Naive thymus-derived CD4-positive, alpha-beta T cell (primary cell): ENCODE measurements at regions not wholly inside any gene's neighbourhood (a gene's known extent, or its start where the extent isn't known, plus 50 kb on each side); places are given as distances from the start of the nearest gene placed in this dataset.

Experiments used
- ATAC-seq: fragments of 150-1000 bp; cut with Tn5 transposase; 2 replicates; pipeline ENCODE4 v1.10.0; 2021; ENCODE audit warnings: mild to moderate bottlenecking, moderate library complexity
- CTCF ChIA-PET: fragments of 350-600 bp; sonication (Branson Sonifier 250); formaldehyde crosslinking; loops from one replicate; lab custom pipeline; 2021; ENCODE audit warnings: antibody characterized with exemption; lab: Charles Lee
- POLR2A ChIA-PET: fragments of 350-600 bp; sonication (Branson Sonifier 250); formaldehyde crosslinking; loops from one replicate; lab custom pipeline; 2021; ENCODE audit warnings: antibody characterized with exemption, inconsistent platforms; lab: Charles Lee
- DNase-seq, 9 donors: peaks; one replicate each; pipeline versions ENCODE4 v3.0.0 to v3.0.0-alpha.2; 2020 to 2022; ENCODE audit warnings: mixed read lengths in 1 of 9
- H3K27ac ChIP-seq: one replicate; pipeline ENCODE4 v1.7.0; 2013; ENCODE audit warnings: mild to moderate bottlenecking, low read depth, low read length, moderate library complexity
- H3K27me3 ChIP-seq, 2 donors: one replicate each; pipeline ENCODE4 v1.7.0; 2013; ENCODE audit warnings: low read length in 2 of 2, mild to moderate bottlenecking in 2 of 2, moderate library complexity in 2 of 2; ENCODE audit not compliant: control insufficient read depth in 2 of 2, insufficient read depth in 2 of 2
- H3K36me3 ChIP-seq, 3 experiments: 1 replicate in 2 of 3; 2 replicates in 1 of 3; pipeline ENCODE4 v1.7.0; 2013; ENCODE audit warnings: low read length in 3 of 3, mild to moderate bottlenecking in 3 of 3, moderate library complexity in 1 of 3; ENCODE audit not compliant: insufficient read depth in 3 of 3, control insufficient read depth in 2 of 3
- H3K4me1 ChIP-seq, 2 donors: one replicate each; pipeline ENCODE4 v1.7.0; 2013; ENCODE audit warnings: low read length in 2 of 2, mild to moderate bottlenecking in 2 of 2, moderate library complexity in 1 of 2; ENCODE audit not compliant: control insufficient read depth in 2 of 2, insufficient read depth in 2 of 2
- H3K4me3 ChIP-seq: 2 replicates; pipeline ENCODE4 v1.7.0; 2013; ENCODE audit warnings: mild to moderate bottlenecking, low read length
- H3K9me3 ChIP-seq, 3 experiments: 1 replicate in 2 of 3; 2 replicates in 1 of 3; pipeline ENCODE4 v1.7.0; 2013; ENCODE audit warnings: low read length in 3 of 3; ENCODE audit not compliant: control insufficient read depth in 2 of 3
- H3K27ac Mint-ChIP-seq, 9 donors: one replicate each; pipeline ENCODE4 v1.8.0; 2020 to 2022; ENCODE audit warnings: mixed read lengths in 9 of 9, mild to moderate bottlenecking in 8 of 9, moderate library complexity in 5 of 9, inconsistent platforms in 2 of 9
- H3K27me3 Mint-ChIP-seq, 5 donors: one replicate each; pipeline ENCODE4 v1.8.0; 2021 to 2022; ENCODE audit warnings: mixed read lengths in 5 of 5, mild to moderate bottlenecking in 1 of 5
- H3K36me3 Mint-ChIP-seq, 5 donors: one replicate each; pipeline ENCODE4 v1.8.0; 2020 to 2022; ENCODE audit warnings: mixed read lengths in 5 of 5, mild to moderate bottlenecking in 3 of 5, inconsistent platforms in 1 of 5
- H3K4me1 Mint-ChIP-seq, 7 donors: one replicate each; pipeline ENCODE4 v1.8.0; 2020 to 2022; ENCODE audit warnings: mixed read lengths in 7 of 7, mild to moderate bottlenecking in 3 of 7, inconsistent platforms in 1 of 7
- H3K4me3 Mint-ChIP-seq, 10 donors: one replicate each; pipeline ENCODE4 v1.8.0; 2020 to 2022; ENCODE audit warnings: mild to moderate bottlenecking in 10 of 10, mixed read lengths in 10 of 10, moderate library complexity in 6 of 10, inconsistent platforms in 2 of 10
- H3K9me3 Mint-ChIP-seq, 11 donors: one replicate each; pipeline ENCODE4 v1.8.0; 2020 to 2022; ENCODE audit warnings: mixed read lengths in 11 of 11, mild to moderate bottlenecking in 4 of 11, inconsistent platforms in 1 of 11, moderate library complexity in 1 of 11
- intact Hi-C, 2 donors: fragments of 100-400 bp; cut with micrococcal nuclease; formaldehyde crosslinking; loops; one replicate each; pipeline ENCODE4 v1.15.1; 2023

- Mint-ChIP-seq H3K27ac (no peak overlapping the region), H3K4me3 (no peak overlapping the region), H3K27me3 (peaks cover 5 to 35% (median 15%) of the 10 kb centered on the region in 5 donors), H3K9me3 (peaks cover 0 to 5% (median 0%) of the 10 kb centered on the region in 11 donors), H3K4me1 (peaks cover 0 to 1% (median 0%) of the 10 kb centered on the region in 7 donors), H3K36me3 (peaks cover 0 to 4% (median 0%) of the 10 kb centered on the region in 5 donors)
- no peaks in the 10 kb centered on the region for H3K9me3 ChIP-seq
- H3K27me3 ChIP-seq = no peaks in the 10 kb centered on the region
- ChIA-PET POLR2A (no interaction called here), CTCF (no interaction called here)
- intact Hi-C loops = no loop called here
- no peaks in the 10 kb centered on the region for H3K36me3 ChIP-seq
- DNase-seq (no peak), ATAC-seq (no peak)
- no peaks in the 10 kb centered on the region for H3K4me1 ChIP-seq
- no peak overlapping the region for H3K4me3 ChIP-seq
- H3K27ac ChIP-seq = no peak overlapping the region
Measured at GRCh38 chr17:36773039-36773438, 164.2 kb upstream of the LHX1 start.

- H3K4me3 ChIP-seq = no peak overlapping the region
- H3K4me1 ChIP-seq = no peaks in the 10 kb centered on the region
- H3K27me3 Mint-ChIP-seq = peaks cover 25 to 46% (median 30%) of the 10 kb centered on the region in 5 donors
- peak overlapping the region in 1 of 9 donors; percentile 36 for H3K27ac Mint-ChIP-seq
- H3K4me3 Mint-ChIP-seq = no peak overlapping the region
- ATAC-seq (no peak), DNase-seq (no peak)
- no peaks in the 10 kb centered on the region for H3K9me3 ChIP-seq
- no peaks in the 10 kb centered on the region for H3K27me3 ChIP-seq
- peaks cover 0 to 4% (median 0%) of the 10 kb centered on the region in 5 donors for H3K36me3 Mint-ChIP-seq
- no peaks in the 10 kb centered on the region for H3K36me3 ChIP-seq
- H3K9me3 Mint-ChIP-seq = peaks cover 0 to 5% (median 0%) of the 10 kb centered on the region in 11 donors
- H3K27ac ChIP-seq = no peak overlapping the region
- intact Hi-C loops = no loop called here
- POLR2A ChIA-PET = no interaction called here
- CTCF ChIA-PET = no interaction called here
- peaks cover 0 to 1% (median 0%) of the 10 kb centered on the region in 7 donors for H3K4me1 Mint-ChIP-seq
Measured at GRCh38 chr17:36777118-36777517, 160.2 kb upstream of the LHX1 start.

GRCh38 chr17:36778448-36778847, 158.8 kb upstream of the LHX1 start:
- H3K9me3 ChIP-seq = no peaks in the 10 kb centered on the region
- Mint-ChIP-seq H3K27ac (no peak overlapping the region), H3K36me3 (peaks cover 0 to 4% (median 0%) of the 10 kb centered on the region in 5 donors), H3K27me3 (peaks cover 14 to 46% (median 36%) of the 10 kb centered on the region in 5 donors), H3K9me3 (peaks cover 0 to 5% (median 0%) of the 10 kb centered on the region in 11 donors), H3K4me1 (peaks cover 0 to 1% (median 0%) of the 10 kb centered on the region in 7 donors), H3K4me3 (no peak overlapping the region)
- no peak overlapping the region for H3K27ac ChIP-seq
- ATAC-seq = no peak
- H3K4me3 ChIP-seq = no peak overlapping the region
- intact Hi-C loops = no loop called here
- no peak for DNase-seq
- no peaks in the 10 kb centered on the region for H3K27me3 ChIP-seq
- H3K36me3 ChIP-seq = no peaks in the 10 kb centered on the region
- no peaks in the 10 kb centered on the region for H3K4me1 ChIP-seq
- ChIA-PET CTCF (no interaction called here), POLR2A (no interaction called here)

GRCh38 chr17:36779550-36779949, 157.7 kb upstream of the LHX1 start:
- H3K36me3 Mint-ChIP-seq = peaks cover 0 to 3% (median 0%) of the 10 kb centered on the region in 5 donors
- Histone ChIP-seq H3K9me3 (no peaks in the 10 kb centered on the region), H3K27ac (no peak overlapping the region), H3K4me1 (no peaks in the 10 kb centered on the region), H3K36me3 (no peaks in the 10 kb centered on the region), H3K4me3 (no peak overlapping the region), H3K27me3 (no peaks in the 10 kb centered on the region)
- H3K9me3 Mint-ChIP-seq = peaks cover 0 to 5% (median 0%) of the 10 kb centered on the region in 11 donors
- peaks cover 7 to 49% (median 37%) of the 10 kb centered on the region in 5 donors for H3K27me3 Mint-ChIP-seq
- intact Hi-C loops = no loop called here
- ChIA-PET CTCF (no interaction called here), POLR2A (no interaction called here)
- no peak overlapping the region for H3K4me3 Mint-ChIP-seq
- no peaks in the 10 kb centered on the region for H3K4me1 Mint-ChIP-seq
- ATAC-seq (no peak), DNase-seq (no peak)
- no peak overlapping the region for H3K27ac Mint-ChIP-seq

- Mint-ChIP-seq H3K27ac (no peak overlapping the region), H3K4me3 (no peak overlapping the region), H3K4me1 (peaks cover 0 to 3% (median 0%) of the 10 kb centered on the region in 7 donors), H3K9me3 (peaks cover 0 to 8% (median 0%) of the 10 kb centered on the region in 11 donors), H3K36me3 (peaks cover 0 to 4% (median 0%) of the 10 kb centered on the region in 5 donors), H3K27me3 (peaks cover 3 to 44% (median 23%) of the 10 kb centered on the region in 5 donors)
- Histone ChIP-seq H3K27me3 (no peaks in the 10 kb centered on the region), H3K27ac (no peak overlapping the region), H3K4me3 (no peak overlapping the region), H3K4me1 (no peaks in the 10 kb centered on the region), H3K9me3 (no peaks in the 10 kb centered on the region), H3K36me3 (no peaks in the 10 kb centered on the region)
- ChIA-PET POLR2A (no interaction called here), CTCF (no interaction called here)
- DNase-seq (no peak), ATAC-seq (no peak)
- intact Hi-C loops = no loop called here
Measured at GRCh38 chr17:36784633-36785032, 152.6 kb upstream of the LHX1 start.

- H3K36me3 ChIP-seq = no peaks in the 10 kb centered on the region
- no peaks in the 10 kb centered on the region for H3K27me3 ChIP-seq
- POLR2A ChIA-PET = no interaction called here
- DNase-seq (no peak), ATAC-seq (no peak)
- H3K9me3 Mint-ChIP-seq = peaks cover 0 to 8% (median 0%) of the 10 kb centered on the region in 11 donors
- no peak overlapping the region for H3K4me3 ChIP-seq
- peaks cover 22 to 38% (median 25%) of the 10 kb centered on the region in 5 donors for H3K27me3 Mint-ChIP-seq
- H3K4me3 Mint-ChIP-seq = no peak overlapping the region
- peak overlapping the region in 1 of 9 donors; percentile 21 for H3K27ac Mint-ChIP-seq
- no peaks in the 10 kb centered on the region for H3K4me1 ChIP-seq
- peaks cover 0 to 4% (median 0%) of the 10 kb centered on the region in 5 donors for H3K36me3 Mint-ChIP-seq
- no peak overlapping the region for H3K27ac ChIP-seq
- no peaks in the 10 kb centered on the region for H3K9me3 ChIP-seq
- CTCF ChIA-PET = no interaction called here
- intact Hi-C loops = no loop called here
- peaks cover 0 to 3% (median 0%) of the 10 kb centered on the region in 7 donors for H3K4me1 Mint-ChIP-seq
Measured at GRCh38 chr17:36786867-36787266, 150.4 kb upstream of the LHX1 start.
